ENCODE measurements at regions not wholly inside any gene's neighbourhood (a gene's known extent, or its start where the extent isn't known, plus 50 kb on each side); places are given as distances from the start of the nearest gene placed in this dataset.

- DNase-seq (no peak), ATAC-seq (no peak)
- intact Hi-C loops (cut with DNase I, micrococcal nuclease): no loop called here
- no peak for TF ChIP-seq CTCF (IDR thresholded peaks at IDR 0.05)
- Histone ChIP-seq H3K36me3 (ENCODE audit: low read depth) (no peaks in the 10 kb centered on the region), H3K4me3 (no peak overlapping the region), H3K4me1 (ENCODE audit: low read depth) (peaks cover 7% of the 10 kb centered on the region), H3K9me3 (no peaks in the 10 kb centered on the region)
Observed at GRCh38 chr1:18548643-18549042, 67.9 kb downstream of the KLHDC7A start.

- Histone ChIP-seq H3K36me3 (ENCODE audit: low read depth) (no peaks in the 10 kb centered on the region), H3K4me3 (no peak overlapping the region), H3K9me3 (no peaks in the 10 kb centered on the region), H3K4me1 (ENCODE audit: low read depth) (peaks cover 7% of the 10 kb centered on the region)
- ATAC-seq (no peak), DNase-seq (no peak)
- no peak for TF ChIP-seq CTCF (IDR thresholded peaks at IDR 0.05)
- intact Hi-C loops (cut with DNase I, micrococcal nuclease): no loop called here
Observed at GRCh38 chr1:18549106-18549505, 68.4 kb downstream of the KLHDC7A start.

GRCh38 chr1:18549906-18550305 is 69.2 kb downstream of the KLHDC7A start:
- Histone ChIP-seq H3K9me3 (no peaks in the 10 kb centered on the region), H3K4me3 (no peak overlapping the region), H3K36me3 (ENCODE audit: low read depth) (no peaks in the 10 kb centered on the region), H3K4me1 (ENCODE audit: low read depth) (peaks cover 7% of the 10 kb centered on the region)
- no peak for TF ChIP-seq CTCF (IDR thresholded peaks at IDR 0.05)
- DNase-seq: no peak
- no peak for ATAC-seq
- intact Hi-C loops (cut with DNase I, micrococcal nuclease): no loop called here

GRCh38 chr1:18552631-18553030 is 71.9 kb downstream of the KLHDC7A start:
- H3K4me3 ChIP-seq: no peak overlapping the region
- TF ChIP-seq CTCF (IDR thresholded peaks at IDR 0.05): no peak
- ATAC-seq: no peak
- DNase-seq: no peak
- no peaks in the 10 kb centered on the region for H3K9me3 ChIP-seq
- H3K36me3 ChIP-seq (ENCODE audit: low read depth): no peaks in the 10 kb centered on the region
- intact Hi-C loops (cut with DNase I, micrococcal nuclease): no loop called here
- no peaks in the 10 kb centered on the region for H3K4me1 ChIP-seq (ENCODE audit: low read depth)

GRCh38 chr1:18553388-18553787 is 72.7 kb downstream of the KLHDC7A start:
- H3K4me3 ChIP-seq: no peak overlapping the region
- H3K4me1 ChIP-seq (ENCODE audit: low read depth): no peaks in the 10 kb centered on the region
- H3K9me3 ChIP-seq: no peaks in the 10 kb centered on the region
- intact Hi-C loops (cut with DNase I, micrococcal nuclease): no loop called here
- no peak for ATAC-seq
- H3K36me3 ChIP-seq (ENCODE audit: low read depth): no peaks in the 10 kb centered on the region
- no peak for DNase-seq
- TF ChIP-seq CTCF (IDR thresholded peaks at IDR 0.05): no peak

- Histone ChIP-seq H3K36me3 (ENCODE audit: low read depth) (no peaks in the 10 kb centered on the region), H3K9me3 (no peaks in the 10 kb centered on the region), H3K4me3 (no peak overlapping the region), H3K4me1 (ENCODE audit: low read depth) (no peaks in the 10 kb centered on the region)
- DNase-seq (no peak), ATAC-seq (no peak)
- TF ChIP-seq CTCF (IDR thresholded peaks at IDR 0.05): no peak
- intact Hi-C loops (cut with DNase I, micrococcal nuclease): no loop called here
Observed at GRCh38 chr1:18554099-18554498, 73.4 kb downstream of the KLHDC7A start.

Data from mucosa of descending colon (tissue), 3 donors.